ENCODE measurements at regions not wholly inside any gene's neighbourhood (a gene's known extent, or its start where the extent isn't known, plus 50 kb on each side); places are given as distances from the start of the nearest gene placed in this dataset.

DNA sequence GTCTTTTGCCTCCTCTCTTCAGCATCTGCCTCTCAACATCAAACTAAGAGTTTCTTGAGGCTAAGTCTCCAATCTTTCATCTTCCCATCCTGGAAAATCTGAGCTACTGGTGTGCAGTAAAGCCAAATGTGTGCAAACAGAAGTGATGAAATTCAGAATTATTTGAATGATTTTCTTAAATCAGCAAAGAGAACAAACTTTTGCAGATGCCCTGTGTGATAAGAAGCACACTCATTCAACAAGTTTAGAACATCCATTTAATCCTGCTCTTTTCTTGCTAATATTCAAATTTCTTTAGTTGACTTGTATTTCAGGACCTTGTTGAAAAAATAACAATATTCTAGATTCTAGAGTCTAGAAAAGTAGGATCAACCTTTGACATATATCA, 1374.9 kb upstream of the CELF4 start:
- no peak overlapping the region for H2BK120ac ChIP-seq (replicated peaks; ENCODE audit: low read depth, low read length)
- ChIA-PET POLR2A (ENCODE audit: partially characterized antibody) (no interaction called here), CTCF (ENCODE audit: partially characterized antibody) (interaction anchor here (2.2 kb wide), 1 partner anchor 72 kb away, joined by 7 read pairs; no protein-coding TSS in a partner anchor)
- no peak overlapping the region for H2AK5ac ChIP-seq (ENCODE audit: low read depth, low read length)
- peaks cover 0 to 8% (median 1%) of the 10 kb centered on the region in 4 experiments; a peak in 3 of 8 replicates for H3K36me3 ChIP-seq (ENCODE audit: control insufficient read depth in 2 of 4, insufficient read depth in 4 of 4, low read length in 3 of 4)
- no peaks in the 10 kb centered on the region for H3K79me1 ChIP-seq (ENCODE audit: low read depth, low read length)
- TF ChIP-seq SIX5 (IDR thresholded peaks at IDR 0.05; ENCODE audit: low read depth, low read length) (no peak), CEBPB (IDR thresholded peaks at IDR 0.05; ENCODE audit: low read depth, low read length) (no peak), MAFK (IDR thresholded peaks at IDR 0.05; ENCODE audit: low read depth, low read length) (no peak), SUZ12 (IDR thresholded peaks at IDR 0.05; ENCODE audit: low read length) (no peak), TCF12 (IDR thresholded peaks at IDR 0.05; ENCODE audit: low read depth, low read length) (no peak)
- TF ChIP-seq, protein P1, sequence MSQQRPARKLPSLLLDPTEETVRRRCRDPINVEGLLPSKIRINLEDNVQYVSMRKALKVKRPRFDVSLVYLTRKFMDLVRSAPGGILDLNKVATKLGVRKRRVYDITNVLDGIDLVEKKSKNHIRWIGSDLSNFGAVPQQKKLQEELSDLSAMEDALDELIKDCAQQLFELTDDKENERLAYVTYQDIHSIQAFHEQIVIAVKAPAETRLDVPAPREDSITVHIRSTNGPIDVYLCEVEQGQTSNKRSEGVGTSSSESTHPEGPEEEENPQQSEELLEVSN (IDR thresholded peaks at IDR 0.05): no peak
- TF ChIP-seq, protein P2, sequence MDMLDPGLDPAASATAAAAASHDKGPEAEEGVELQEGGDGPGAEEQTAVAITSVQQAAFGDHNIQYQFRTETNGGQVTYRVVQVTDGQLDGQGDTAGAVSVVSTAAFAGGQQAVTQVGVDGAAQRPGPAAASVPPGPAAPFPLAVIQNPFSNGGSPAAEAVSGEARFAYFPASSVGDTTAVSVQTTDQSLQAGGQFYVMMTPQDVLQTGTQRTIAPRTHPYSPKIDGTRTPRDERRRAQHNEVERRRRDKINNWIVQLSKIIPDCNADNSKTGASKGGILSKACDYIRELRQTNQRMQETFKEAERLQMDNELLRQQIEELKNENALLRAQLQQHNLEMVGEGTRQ (IDR thresholded peaks at IDR 0.05; ENCODE audit: low read length): no peak
- H3K23me2 ChIP-seq (ENCODE audit: low read depth, low read length): no peaks in the 10 kb centered on the region
- no peak overlapping the region for H2BK20ac ChIP-seq (ENCODE audit: low read length)
- no peak overlapping the region for H3K18ac ChIP-seq (ENCODE audit: extremely low read depth, low read length)
- DNase-seq (ENCODE audit: low read depth in 1 of 2, low spot score in 2 of 2) (no peak), FAIRE-seq (no peak)
- no peak overlapping the region for H2BK5ac ChIP-seq (ENCODE audit: low read depth, low read length)
- H3K4ac ChIP-seq (replicated peaks; ENCODE audit: insufficient read length, low read depth, low read length): no peak overlapping the region
- no peak overlapping the region for H4K5ac ChIP-seq (ENCODE audit: insufficient read length, low read depth, low read length)
- H4K20me1 ChIP-seq (replicated peaks in 1 of 2; ENCODE audit: control insufficient read depth in 1 of 2, insufficient read depth in 2 of 2, low read length in 2 of 2): no peaks in the 10 kb centered on the region
- no peak overlapping the region for H4K91ac ChIP-seq (replicated peaks; ENCODE audit: insufficient read length, low read length)
- H3K4me1 ChIP-seq (replicated peaks in 1 of 4; ENCODE audit: control insufficient read depth in 3 of 4, insufficient read depth in 4 of 4, low read length in 3 of 4): no peaks in the 10 kb centered on the region
- no peak overlapping the region for H2BK15ac ChIP-seq (ENCODE audit: low read length)
- H3K23ac ChIP-seq (ENCODE audit: insufficient read length): no peak overlapping the region
- no peak overlapping the region for H3K56ac ChIP-seq (replicated peaks; ENCODE audit: insufficient read length, low read depth, low read length)
- H2AFZ ChIP-seq (ENCODE audit: low read length): no peak overlapping the region
- no peaks in the 10 kb centered on the region for H3K27me3 ChIP-seq (replicated peaks in 1 of 4; ENCODE audit: control insufficient read depth in 3 of 4, extremely low read depth in 1 of 4, insufficient read depth in 3 of 4, low read length in 3 of 4)
- no peaks in the 10 kb centered on the region for H3K79me2 ChIP-seq (ENCODE audit: control insufficient read depth in 1 of 2, insufficient read depth in 2 of 2, low read length in 2 of 2)
- H3K4me3 ChIP-seq (ENCODE audit: extremely low read depth in 1 of 4, insufficient read depth in 2 of 4, low read depth in 3 of 4, low read length in 4 of 4): no peak overlapping the region
- no peak overlapping the region for H2BK12ac ChIP-seq (ENCODE audit: low read depth, low read length)
- H4K8ac ChIP-seq (ENCODE audit: extremely low read depth, insufficient read depth, low read length): no peak overlapping the region
- H3K4me2 ChIP-seq (ENCODE audit: insufficient read depth in 1 of 2, low read depth in 2 of 2, low read length in 2 of 2): no peak overlapping the region
- no peak overlapping the region for H3K9ac ChIP-seq (replicated peaks in 1 of 4; ENCODE audit: extremely low read depth in 1 of 4, low read depth in 3 of 4, low read length in 3 of 4)
- H3K14ac ChIP-seq (ENCODE audit: insufficient read length): no peak overlapping the region
- no peak overlapping the region for H3K27ac ChIP-seq (ENCODE audit: low read depth, low read length)
- H3K9me3 ChIP-seq (ENCODE audit: insufficient read depth in 2 of 2, low read depth in 1 of 2, low read length in 1 of 2): peaks cover 21 to 22% of the 10 kb centered on the region in 2 experiments

Data from H1 (cell line).